GM04504 (cell line): ENCODE measurements at regions not wholly inside any gene's neighbourhood (a gene's known extent, or its start where the extent isn't known, plus 50 kb on each side); places are given as distances from the start of the nearest gene placed in this dataset.

ENCODE experiments used
- DNase-seq: peaks from one replicate; pipeline ENCODE4 v3.0.0-alpha.2; 2012; ENCODE audit warnings: low read depth

GRCh38 chr10:128422999-128423398 lies 296.8 kb upstream of the MKI67 start:
- no peak for DNase-seq

- DNase-seq: no peak
These were observed 303.1 kb upstream of the MKI67 start for GRCh38 chr10:128429321-128429720.

GRCh38 chr10:128429835-128430513 lies 303.8 kb upstream of the MKI67 start:
- DNase-seq: no peak

GRCh38 chr10:128431083-128431482 lies 304.9 kb upstream of the MKI67 start:
- no peak for DNase-seq

GRCh38 chr10:128431506-128431905 lies 305.3 kb upstream of the MKI67 start:
- no peak for DNase-seq

GRCh38 chr10:128432011-128432410 lies 305.8 kb upstream of the MKI67 start:
- no peak for DNase-seq

GRCh38 chr10:128432423-128432822 lies 306.2 kb upstream of the MKI67 start:
- DNase-seq: no peak

- DNase-seq: no peak
These were observed 309.6 kb upstream of the MKI67 start for GRCh38 chr10:128435811-128436210.

- no peak for DNase-seq
These were observed 311.6 kb upstream of the MKI67 start for GRCh38 chr10:128437786-128438345.

GRCh38 chr10:128438417-128439063 lies 312.3 kb upstream of the MKI67 start:
- DNase-seq: no peak

GRCh38 chr10:128440513-128441160 lies 314.4 kb upstream of the MKI67 start:
- DNase-seq: no peak

- no peak for DNase-seq
These were observed 317.8 kb upstream of the MKI67 start for GRCh38 chr10:128443925-128444518.

- DNase-seq: no peak
These were observed 322.6 kb upstream of the MKI67 start for GRCh38 chr10:128448796-128449195.

GRCh38 chr10:128451879-128452278 lies 325.7 kb upstream of the MKI67 start:
- no peak for DNase-seq

- DNase-seq: no peak
These were observed 330.0 kb upstream of the MKI67 start for GRCh38 chr10:128456271-128456670.

- no peak for DNase-seq
These were observed 330.9 kb upstream of the MKI67 start for GRCh38 chr10:128457136-128457535.

GRCh38 chr10:128461991-128462390 lies 335.8 kb upstream of the MKI67 start:
- DNase-seq: no peak

- DNase-seq: no peak
These were observed 336.6 kb upstream of the MKI67 start for GRCh38 chr10:128462844-128463243.

- DNase-seq: no peak
These were observed 338.0 kb upstream of the MKI67 start for GRCh38 chr10:128463991-128464760.

GRCh38 chr10:128465697-128466096 lies 339.5 kb upstream of the MKI67 start:
- DNase-seq: no peak

GRCh38 chr10:128466831-128467371 lies 340.7 kb upstream of the MKI67 start:
- no peak for DNase-seq

- no peak for DNase-seq
These were observed 342.2 kb upstream of the MKI67 start for GRCh38 chr10:128468462-128468861.
